Gastrocnemius medialis (tissue), 4 donors: ENCODE measurements at regions not wholly inside any gene's neighbourhood (a gene's known extent, or its start where the extent isn't known, plus 50 kb on each side); places are given as distances from the start of the nearest gene placed in this dataset.

ENCODE experiments used
- ATAC-seq, 2 donors: fragments of 150-250 bp; one replicate each; pipeline ENCODE4 v1.9.1; 2016
- DNase-seq, 2 donors: peaks; one replicate each; pipeline ENCODE4 v3.0.0-alpha.2; 2019
- H3K27ac ChIP-seq, 4 donors: fragments of 200-600 bp; sonication (generic); 1 replicate in 1 of 4; 2 replicates in 3 of 4; pipeline ENCODE4 v1.5.1; 2016 to 2018; ENCODE audit warnings: mild to moderate bottlenecking in 2 of 4, moderate library complexity in 1 of 4
- H3K27me3 ChIP-seq, 3 donors: fragments of 200-600 bp; sonication (generic) in 2 of 3; 1 replicate in 1 of 3; 2 replicates in 2 of 3; pipeline versions ENCODE4 v1.5.1 to v1.6.0; 2016 to 2019; ENCODE audit warnings: mild to moderate bottlenecking in 1 of 3, moderate library complexity in 1 of 3
- H3K36me3 ChIP-seq, 2 donors: fragments of 200-600 bp; sonication (generic) in 1 of 2; one replicate each; pipeline ENCODE4 v1.5.1; 2017 to 2018
- H3K4me1 ChIP-seq, 2 donors: fragments of 200-600 bp; sonication (generic) in 1 of 2; one replicate each; pipeline ENCODE4 v1.5.1; 2016 to 2017; ENCODE audit warnings: mild to moderate bottlenecking in 2 of 2
- H3K4me3 ChIP-seq, 4 donors: fragments of 200-600 bp; sonication (generic) in 3 of 4; 1 replicate in 1 of 4; 2 replicates in 3 of 4; pipeline ENCODE4 v1.5.1; 2016 to 2019; ENCODE audit warnings: mild to moderate bottlenecking in 2 of 4
- H3K9me3 ChIP-seq, 3 donors: fragments of 200-600 bp; sonication (generic) in 2 of 3; 1 replicate in 1 of 3; 2 replicates in 2 of 3; pipeline ENCODE4 v1.5.1; 2016 to 2019
- CTCF ChIP-seq, 5 experiments: fragments of 450-650 bp in 3 of 5; fragments of 200-600 bp in 2 of 5; sonication (generic) in 2 of 5; IDR thresholded peaks in 4 of 5; conservative IDR thresholded peaks in 1 of 5; 1 replicate in 4 of 5; 2 replicates in 1 of 5; pipeline ENCODE4 v1.5.1; 2016 to 2019; ENCODE audit warnings: antibody characterized with exemption in 5 of 5, mild to moderate bottlenecking in 3 of 5, moderate library complexity in 3 of 5
- POLR2A ChIP-seq, 2 donors: fragments of 450-650 bp; IDR thresholded peaks; one replicate each; pipeline ENCODE4 v1.6.1; 2017; ENCODE audit warnings: antibody characterized with exemption in 2 of 2, mild to moderate bottlenecking in 2 of 2, moderate library complexity in 2 of 2
- in situ Hi-C, 4 donors: fragments of 200-750 bp; cut with MboI; loops; one replicate each; pipeline versions ENCODE4 v1.15.0 to v1.8.0; 2017; ENCODE audit warnings: low sequenced_read_pairs in 4 of 4
- intact Hi-C: fragments of 100-400 bp; cut with DNase I; formaldehyde crosslinking; loops from one replicate; pipeline ENCODE4 v1.15.1; 2023; ENCODE audit warnings: low total_unique reads

- ATAC-seq (no peak), DNase-seq (no peak)
- Histone ChIP-seq H3K27ac (no peak overlapping the region), H3K4me1 (no peaks in the 10 kb centered on the region), H3K27me3 (no peaks in the 10 kb centered on the region), H3K36me3 (no peaks in the 10 kb centered on the region), H3K4me3 (no peak overlapping the region), H3K9me3 (no peaks in the 10 kb centered on the region)
- in situ Hi-C loops, result no loop called here
- no peak for TF ChIP-seq CTCF (IDR thresholded peaks at IDR 0.05 in 4 of 5, conservative IDR thresholded peaks at IDR 0.05 in 1 of 5)
- intact Hi-C loops, result no loop called here
These were observed 190.6 kb upstream of the TCF21 start for GRCh38 chr6:133698272-133698671.

- no peak overlapping the region for H3K4me3 ChIP-seq
- in situ Hi-C loops, result loop anchor here in 1 of 4 donors (25.0 kb wide), 1 partner anchor 112 kb away; no protein-coding TSS in a partner anchor
- H3K9me3 ChIP-seq, result no peaks in the 10 kb centered on the region
- no peaks in the 10 kb centered on the region for H3K36me3 ChIP-seq
- no peak overlapping the region for H3K27ac ChIP-seq
- no peaks in the 10 kb centered on the region for H3K4me1 ChIP-seq
- TF ChIP-seq CTCF (IDR thresholded peaks at IDR 0.05 in 4 of 5, conservative IDR thresholded peaks at IDR 0.05 in 1 of 5) (no peak), POLR2A (IDR thresholded peaks at IDR 0.05) (no peak)
- DNase-seq (no peak), ATAC-seq (no peak)
- H3K27me3 ChIP-seq, result no peaks in the 10 kb centered on the region
- intact Hi-C loops, result no loop called here
These were observed 189.1 kb upstream of the TCF21 start for GRCh38 chr6:133699741-133700385.

GRCh38 chr6:133701633-133702331, 187.1 kb upstream of the TCF21 start:
- ATAC-seq (no peak), DNase-seq (no peak)
- no peaks in the 10 kb centered on the region for H3K9me3 ChIP-seq
- no peaks in the 10 kb centered on the region for H3K27me3 ChIP-seq
- in situ Hi-C loops (loop anchor here in 1 of 4 donors (25.0 kb wide), 1 partner anchor 111 kb away; no protein-coding TSS in a partner anchor), intact Hi-C loops (no loop called here)
- peaks cover 0 to 7% of the 10 kb centered on the region in 2 donors for H3K4me1 ChIP-seq
- no peaks in the 10 kb centered on the region for H3K36me3 ChIP-seq
- H3K4me3 ChIP-seq, result no peak overlapping the region
- H3K27ac ChIP-seq, result peak overlapping the region in 1 of 4 donors; percentile 19
- TF ChIP-seq POLR2A (IDR thresholded peaks at IDR 0.05) (no peak), CTCF (IDR thresholded peaks at IDR 0.05 in 4 of 5, conservative IDR thresholded peaks at IDR 0.05 in 1 of 5) (no peak)

GRCh38 chr6:133704371-133704770, 184.5 kb upstream of the TCF21 start:
- no peaks in the 10 kb centered on the region for H3K36me3 ChIP-seq
- H3K27me3 ChIP-seq, result no peaks in the 10 kb centered on the region
- peaks cover 0 to 7% of the 10 kb centered on the region in 2 donors for H3K4me1 ChIP-seq
- H3K27ac ChIP-seq, result peak overlapping the region in 3 of 4 donors; percentile 13 to 51 (median 23)
- H3K4me3 ChIP-seq, result no peak overlapping the region
- no peak for TF ChIP-seq POLR2A (IDR thresholded peaks at IDR 0.05)
- no peak for TF ChIP-seq CTCF (IDR thresholded peaks at IDR 0.05 in 4 of 5, conservative IDR thresholded peaks at IDR 0.05 in 1 of 5)
- DNase-seq (no peak), ATAC-seq (no peak)
- H3K9me3 ChIP-seq, result no peaks in the 10 kb centered on the region
- in situ Hi-C loops, result loop anchor here in 1 of 4 donors (25.0 kb wide), 1 partner anchor 108 kb away; no protein-coding TSS in a partner anchor
- intact Hi-C loops, result no loop called here
